PFSK-1 (cell line): ENCODE measurements at regions not wholly inside any gene's neighbourhood (a gene's known extent, or its start where the extent isn't known, plus 50 kb on each side); places are given as distances from the start of the nearest gene placed in this dataset.

Source experiments
- POLR2AphosphoS5 ChIP-seq: IDR thresholded peaks from 2 replicates; pipeline ENCODE4 v1.6.1; 2012; ENCODE audit warnings: low read depth, mild to moderate bottlenecking, control low read depth, low read length, moderate library complexity
- SIN3A ChIP-seq: IDR thresholded peaks from 2 replicates; pipeline ENCODE4 v1.6.1; 2012; ENCODE audit warnings: mild to moderate bottlenecking, low read length, moderate library complexity, borderline replicate concordance; ENCODE audit not compliant: insufficient read depth
- TAF1 ChIP-seq: IDR thresholded peaks from 2 replicates; pipeline ENCODE4 v1.6.1; 2012; ENCODE audit warnings: low read length, control low read depth, borderline replicate concordance; ENCODE audit not compliant: insufficient read depth
- TF ChIP-seq, protein P1 (sequence below), 2 experiments: IDR thresholded peaks; 2 replicates each; pipeline versions ENCODE4 v1.6.1 to v1.8.0; 2011 to 2012; ENCODE audit warnings: low read depth in 2 of 2, low read length in 2 of 2, control low read depth in 1 of 2, inconsistent platforms in 1 of 2, mild to moderate bottlenecking in 1 of 2, moderate library complexity in 1 of 2; ENCODE audit not compliant: insufficient read depth in 1 of 2

DNA sequence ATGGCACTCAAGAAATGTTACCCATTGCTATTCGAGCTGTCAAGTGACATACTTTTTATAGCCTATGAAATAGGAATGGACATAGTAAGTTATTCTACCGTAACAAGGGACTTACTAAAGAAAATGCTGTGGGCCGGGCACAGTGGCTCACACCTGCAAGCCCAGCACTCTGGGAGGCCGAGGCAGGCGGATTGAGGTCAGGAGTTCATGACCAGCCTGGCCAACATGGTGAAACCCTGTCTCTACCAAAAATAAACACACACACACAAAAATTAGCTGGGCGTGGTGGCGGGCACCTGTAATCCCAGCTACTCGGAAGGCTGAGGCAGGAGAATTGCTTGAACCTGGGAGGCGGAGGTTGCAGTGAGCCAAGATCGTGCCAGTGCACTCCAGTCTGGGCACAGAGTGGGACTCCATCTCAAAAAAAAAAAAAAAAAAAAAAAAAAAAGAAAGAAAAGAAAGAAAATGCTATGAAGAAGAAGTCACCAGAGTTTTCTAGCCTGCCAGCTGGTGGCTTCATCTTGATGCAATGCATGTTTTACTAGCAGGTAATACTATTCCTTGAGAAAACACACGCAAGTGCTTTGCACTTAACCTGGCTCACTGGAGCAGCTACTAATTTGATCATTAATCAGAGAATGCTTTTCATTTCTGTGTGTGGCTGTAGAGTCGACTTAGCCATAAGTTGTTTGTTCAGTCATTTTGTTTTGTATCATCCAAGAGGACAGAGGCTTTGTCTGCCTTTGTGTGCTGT lies 166.7 kb upstream of the MYL2 start:
- TF ChIP-seq POLR2AphosphoS5: no peak
- no peak for TF ChIP-seq TAF1
- TF ChIP-seq, protein P1, sequence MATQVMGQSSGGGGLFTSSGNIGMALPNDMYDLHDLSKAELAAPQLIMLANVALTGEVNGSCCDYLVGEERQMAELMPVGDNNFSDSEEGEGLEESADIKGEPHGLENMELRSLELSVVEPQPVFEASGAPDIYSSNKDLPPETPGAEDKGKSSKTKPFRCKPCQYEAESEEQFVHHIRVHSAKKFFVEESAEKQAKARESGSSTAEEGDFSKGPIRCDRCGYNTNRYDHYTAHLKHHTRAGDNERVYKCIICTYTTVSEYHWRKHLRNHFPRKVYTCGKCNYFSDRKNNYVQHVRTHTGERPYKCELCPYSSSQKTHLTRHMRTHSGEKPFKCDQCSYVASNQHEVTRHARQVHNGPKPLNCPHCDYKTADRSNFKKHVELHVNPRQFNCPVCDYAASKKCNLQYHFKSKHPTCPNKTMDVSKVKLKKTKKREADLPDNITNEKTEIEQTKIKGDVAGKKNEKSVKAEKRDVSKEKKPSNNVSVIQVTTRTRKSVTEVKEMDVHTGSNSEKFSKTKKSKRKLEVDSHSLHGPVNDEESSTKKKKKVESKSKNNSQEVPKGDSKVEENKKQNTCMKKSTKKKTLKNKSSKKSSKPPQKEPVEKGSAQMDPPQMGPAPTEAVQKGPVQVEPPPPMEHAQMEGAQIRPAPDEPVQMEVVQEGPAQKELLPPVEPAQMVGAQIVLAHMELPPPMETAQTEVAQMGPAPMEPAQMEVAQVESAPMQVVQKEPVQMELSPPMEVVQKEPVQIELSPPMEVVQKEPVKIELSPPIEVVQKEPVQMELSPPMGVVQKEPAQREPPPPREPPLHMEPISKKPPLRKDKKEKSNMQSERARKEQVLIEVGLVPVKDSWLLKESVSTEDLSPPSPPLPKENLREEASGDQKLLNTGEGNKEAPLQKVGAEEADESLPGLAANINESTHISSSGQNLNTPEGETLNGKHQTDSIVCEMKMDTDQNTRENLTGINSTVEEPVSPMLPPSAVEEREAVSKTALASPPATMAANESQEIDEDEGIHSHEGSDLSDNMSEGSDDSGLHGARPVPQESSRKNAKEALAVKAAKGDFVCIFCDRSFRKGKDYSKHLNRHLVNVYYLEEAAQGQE (IDR thresholded peaks at IDR 0.05; ENCODE audit: insufficient read depth in 1 of 2, low read depth in 2 of 2, low read length in 2 of 2): no peak
- TF ChIP-seq SIN3A: no peak
